Renal cortical epithelial cell (primary cell): ENCODE measurements at regions not wholly inside any gene's neighbourhood (a gene's known extent, or its start where the extent isn't known, plus 50 kb on each side); places are given as distances from the start of the nearest gene placed in this dataset.
"Not testable (repeated sequence)": the region's sequence is repeated elsewhere in the genome, so short reads cannot be mapped to it uniquely, and the experiment has no call there.

Source experiments
- DNase-seq: peaks from one replicate; pipeline ENCODE4 v3.0.0-alpha.2; 2011; ENCODE audit warnings: low read depth

GRCh38 chr7:81051811-81052413 lies 133.1 kb upstream of the SEMA3C start:
- no peak for DNase-seq

- DNase-seq = no peak
Measured at GRCh38 chr7:81045491-81046030, 126.7 kb upstream of the SEMA3C start.

- not testable (repeated sequence) for DNase-seq
Measured at GRCh38 chr7:81042646-81043045, 123.8 kb upstream of the SEMA3C start.

- no peak for DNase-seq
Measured at GRCh38 chr7:81040496-81040895, 121.6 kb upstream of the SEMA3C start.

GRCh38 chr7:81036871-81037270 lies 118.0 kb upstream of the SEMA3C start:
- DNase-seq = peak; percentile 4

- DNase-seq = peak; percentile 29
Measured at GRCh38 chr7:81036057-81036456, 117.2 kb upstream of the SEMA3C start.

- DNase-seq = no peak
Measured at GRCh38 chr7:81031996-81032395, 113.1 kb upstream of the SEMA3C start.

- DNase-seq = no peak
Measured at GRCh38 chr7:81031243-81031642, 112.4 kb upstream of the SEMA3C start.

GRCh38 chr7:81030472-81030871 lies 111.6 kb upstream of the SEMA3C start:
- no peak for DNase-seq

GRCh38 chr7:81029511-81029910 lies 110.7 kb upstream of the SEMA3C start:
- DNase-seq = no peak

GRCh38 chr7:81025360-81025759 lies 106.5 kb upstream of the SEMA3C start:
- peak; percentile 8 for DNase-seq

GRCh38 chr7:81014908-81015307 lies 96.1 kb upstream of the SEMA3C start:
- no peak for DNase-seq

GRCh38 chr7:81014266-81014665 lies 95.4 kb upstream of the SEMA3C start:
- DNase-seq = peak; percentile 44

- DNase-seq = peak; percentile 93
Measured at GRCh38 chr7:81013083-81013817, 94.4 kb upstream of the SEMA3C start.

- DNase-seq = no peak
Measured at GRCh38 chr7:81008901-81009300, 90.0 kb upstream of the SEMA3C start.

- DNase-seq = no peak
Measured at GRCh38 chr7:81007051-81007450, 88.2 kb upstream of the SEMA3C start.

- no peak for DNase-seq
Measured at GRCh38 chr7:81005254-81005653, 86.4 kb upstream of the SEMA3C start.

- DNase-seq = peak; percentile 79
Measured at GRCh38 chr7:81004098-81004497, 85.2 kb upstream of the SEMA3C start.

GRCh38 chr7:81003326-81003725 lies 84.5 kb upstream of the SEMA3C start:
- no peak for DNase-seq

- no peak for DNase-seq
Measured at GRCh38 chr7:81002421-81002820, 83.6 kb upstream of the SEMA3C start.

GRCh38 chr7:80999771-81000170 lies 80.9 kb upstream of the SEMA3C start:
- DNase-seq = no peak

GRCh38 chr7:80999100-80999499 lies 80.2 kb upstream of the SEMA3C start:
- no peak for DNase-seq

GRCh38 chr7:80997841-80998240 lies 79.0 kb upstream of the SEMA3C start:
- DNase-seq = no peak
